ENCODE measurements at regions not wholly inside any gene's neighbourhood (a gene's known extent, or its start where the extent isn't known, plus 50 kb on each side); places are given as distances from the start of the nearest gene placed in this dataset.
"Not testable (repeated sequence)": the region's sequence is repeated elsewhere in the genome, so short reads cannot be mapped to it uniquely, and the experiment has no call there.

GRCh38 chr12:83619973-83620372 is 933.3 kb downstream of the TMTC2 start:
- Histone ChIP-seq H3K9me3 (ENCODE audit: control insufficient read depth, low read length) (no peaks in the 10 kb centered on the region), H3K36me3 (ENCODE audit: control insufficient read depth in 1 of 2, insufficient read depth in 2 of 2, low read length in 1 of 2) (no peaks in the 10 kb centered on the region), H3K27ac (ENCODE audit: low read depth in 1 of 2, low read length in 2 of 2) (no peak overlapping the region), H3K4me3 (ENCODE audit: low read length in 2 of 2) (no peak overlapping the region), H3K4me1 (ENCODE audit: control insufficient read depth in 1 of 2, insufficient read depth in 2 of 2, low read length in 2 of 2) (no peaks in the 10 kb centered on the region), H3K27me3 (ENCODE audit: control insufficient read depth in 1 of 2, insufficient read depth in 2 of 2, low read length in 1 of 2) (no peaks in the 10 kb centered on the region)
- no peak for DNase-seq
- intact Hi-C loops (cut with DNase I) = no loop called here
- ATAC-seq (ENCODE audit: low FRiP score) = no peak

- H3K4me3 ChIP-seq (ENCODE audit: low read length in 2 of 2) = no peak overlapping the region
- no peaks in the 10 kb centered on the region for H3K27me3 ChIP-seq (ENCODE audit: control insufficient read depth in 1 of 2, insufficient read depth in 2 of 2, low read length in 1 of 2)
- DNase-seq = no peak
- no peak overlapping the region for H3K27ac ChIP-seq (ENCODE audit: low read depth in 1 of 2, low read length in 2 of 2)
- no peaks in the 10 kb centered on the region for H3K36me3 ChIP-seq (ENCODE audit: control insufficient read depth in 1 of 2, insufficient read depth in 2 of 2, low read length in 1 of 2)
- 82 to 89% methylated on average over 1 of the region's 1 CpG for WGBS, 2 donors
- intact Hi-C loops (cut with DNase I) = no loop called here
- H3K4me1 ChIP-seq (ENCODE audit: control insufficient read depth in 1 of 2, insufficient read depth in 2 of 2, low read length in 2 of 2) = no peaks in the 10 kb centered on the region
- no peak for ATAC-seq (ENCODE audit: low FRiP score)
- H3K9me3 ChIP-seq (ENCODE audit: control insufficient read depth, low read length) = no peaks in the 10 kb centered on the region
Measured at GRCh38 chr12:83615152-83615551, 928.4 kb downstream of the TMTC2 start.

GRCh38 chr12:83613586-83614110 is 926.9 kb downstream of the TMTC2 start:
- no peak for ATAC-seq (ENCODE audit: low FRiP score)
- 29% methylated on average over 3 of the region's 3 CpGs for WGBS, 2 donors
- intact Hi-C loops (cut with DNase I) = no loop called here

DNA sequence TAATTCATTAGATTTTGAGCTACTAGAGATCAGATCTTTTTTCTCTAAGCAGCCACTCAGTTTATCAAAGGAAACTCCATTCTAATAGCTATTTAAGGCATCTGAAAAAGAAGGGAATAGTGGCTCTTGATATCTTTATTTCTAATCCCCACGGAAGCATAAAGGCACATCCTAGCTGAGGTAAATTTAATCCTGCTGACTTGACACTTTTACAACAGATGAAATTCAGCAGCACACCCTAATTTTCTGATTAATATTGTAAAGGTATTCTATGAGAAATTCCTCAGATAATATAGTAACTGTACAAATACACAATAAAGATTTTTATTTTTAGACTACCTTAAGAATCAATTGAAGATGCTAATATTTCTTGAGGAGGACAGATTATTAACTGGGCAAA is 916.4 kb downstream of the TMTC2 start:
- H3K27ac ChIP-seq (ENCODE audit: low read depth in 1 of 2, low read length in 2 of 2) = no peak overlapping the region
- DNase-seq = no peak
- intact Hi-C loops (cut with DNase I) = no loop called here
- WGBS, 2 donors = 52 to 62% methylated on average over 1 of the region's 1 CpG
- no peaks in the 10 kb centered on the region for H3K36me3 ChIP-seq (ENCODE audit: control insufficient read depth in 1 of 2, insufficient read depth in 2 of 2, low read length in 1 of 2)
- H3K9me3 ChIP-seq (ENCODE audit: control insufficient read depth, low read length) = peaks cover 2% of the 10 kb centered on the region
- no peak for ATAC-seq (ENCODE audit: low FRiP score)
- H3K27me3 ChIP-seq (ENCODE audit: control insufficient read depth in 1 of 2, insufficient read depth in 2 of 2, low read length in 1 of 2) = no peaks in the 10 kb centered on the region
- H3K4me1 ChIP-seq (ENCODE audit: control insufficient read depth in 1 of 2, insufficient read depth in 2 of 2, low read length in 2 of 2) = no peaks in the 10 kb centered on the region
- H3K4me3 ChIP-seq (ENCODE audit: low read length in 2 of 2) = no peak overlapping the region

More at GRCh38 chr12:83613586-83614110, 926.9 kb downstream of the TMTC2 start:
- Histone ChIP-seq H3K4me3 (ENCODE audit: low read length in 2 of 2) (no peak overlapping the region), H3K27ac (ENCODE audit: low read depth in 1 of 2, low read length in 2 of 2) (no peak overlapping the region), H3K9me3 (ENCODE audit: control insufficient read depth, low read length) (no peaks in the 10 kb centered on the region), H3K4me1 (ENCODE audit: control insufficient read depth in 1 of 2, insufficient read depth in 2 of 2, low read length in 2 of 2) (no peaks in the 10 kb centered on the region), H3K27me3 (ENCODE audit: control insufficient read depth in 1 of 2, insufficient read depth in 2 of 2, low read length in 1 of 2) (no peaks in the 10 kb centered on the region), H3K36me3 (ENCODE audit: control insufficient read depth in 1 of 2, insufficient read depth in 2 of 2, low read length in 1 of 2) (no peaks in the 10 kb centered on the region)
- no peak for DNase-seq

DNA sequence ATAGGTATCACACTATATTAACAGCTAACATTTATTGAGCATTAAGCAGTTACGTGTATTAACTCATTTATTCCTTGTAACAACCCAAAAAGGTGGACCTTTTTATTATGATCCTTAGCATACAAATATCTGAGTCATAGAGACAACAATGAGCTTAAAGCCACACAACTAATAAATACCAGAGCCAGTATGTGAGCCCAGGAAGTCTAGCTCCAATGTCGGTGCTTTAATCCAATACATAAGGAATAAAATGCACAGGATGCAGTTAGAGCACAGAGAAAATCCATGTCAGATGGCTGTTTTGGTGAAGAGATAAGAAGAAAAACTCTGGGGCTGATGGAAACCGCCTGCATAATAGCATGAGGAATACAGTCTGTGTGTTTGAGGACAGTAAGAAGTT is 888.6 kb downstream of the TMTC2 start:
- no peaks in the 10 kb centered on the region for H3K36me3 ChIP-seq (ENCODE audit: control insufficient read depth in 1 of 2, insufficient read depth in 2 of 2, low read length in 1 of 2)
- 79 to 87% methylated on average over 3 of the region's 3 CpGs for WGBS, 2 donors

GRCh38 chr12:83574142-83574541 is 887.4 kb downstream of the TMTC2 start:
- DNase-seq (no peak), ATAC-seq (ENCODE audit: low FRiP score) (no peak)
- 76 to 85% methylated on average over 2 of the region's 2 CpGs for WGBS, 2 donors
- peaks cover 1% of the 10 kb centered on the region for H3K9me3 ChIP-seq (ENCODE audit: control insufficient read depth, low read length)
- no peaks in the 10 kb centered on the region for H3K27me3 ChIP-seq (ENCODE audit: control insufficient read depth in 1 of 2, insufficient read depth in 2 of 2, low read length in 1 of 2)
- intact Hi-C loops (cut with DNase I) = no loop called here
- no peak overlapping the region for H3K4me3 ChIP-seq (ENCODE audit: low read length in 2 of 2)
- H3K4me1 ChIP-seq (ENCODE audit: control insufficient read depth in 1 of 2, insufficient read depth in 2 of 2, low read length in 2 of 2) = no peaks in the 10 kb centered on the region
- no peaks in the 10 kb centered on the region for H3K36me3 ChIP-seq (ENCODE audit: control insufficient read depth in 1 of 2, insufficient read depth in 2 of 2, low read length in 1 of 2)
- H3K27ac ChIP-seq (ENCODE audit: low read depth in 1 of 2, low read length in 2 of 2) = no peak overlapping the region

More for the DNA sequence above, 888.6 kb downstream of the TMTC2 start:
- no peak for ATAC-seq (ENCODE audit: low FRiP score)
- Histone ChIP-seq H3K27ac (ENCODE audit: low read depth in 1 of 2, low read length in 2 of 2) (no peak overlapping the region), H3K27me3 (ENCODE audit: control insufficient read depth in 1 of 2, insufficient read depth in 2 of 2, low read length in 1 of 2) (no peaks in the 10 kb centered on the region), H3K9me3 (ENCODE audit: control insufficient read depth, low read length) (peaks cover 1% of the 10 kb centered on the region), H3K4me1 (ENCODE audit: control insufficient read depth in 1 of 2, insufficient read depth in 2 of 2, low read length in 2 of 2) (no peaks in the 10 kb centered on the region), H3K4me3 (ENCODE audit: low read length in 2 of 2) (no peak overlapping the region)
- intact Hi-C loops (cut with DNase I) = no loop called here
- no peak for DNase-seq

DNA sequence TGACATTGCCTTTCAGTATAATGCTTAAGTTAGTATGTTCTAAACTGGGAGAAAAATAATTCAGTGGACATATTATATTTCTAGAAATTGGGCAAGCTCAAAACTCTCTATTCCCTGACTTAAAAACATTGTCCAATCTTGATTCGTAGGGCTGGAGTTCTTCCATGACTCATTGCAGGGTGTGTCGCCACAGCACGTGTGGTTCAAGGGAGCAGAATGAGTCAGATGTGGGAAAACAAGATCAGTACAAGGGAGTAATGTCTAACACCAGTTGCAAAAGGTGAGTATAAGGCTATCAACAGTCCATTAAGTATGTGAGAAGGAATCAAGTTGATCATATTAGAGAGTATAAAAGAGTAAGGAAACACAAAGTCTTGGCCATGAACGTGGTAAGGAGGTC is 887.0 kb downstream of the TMTC2 start:
- no peaks in the 10 kb centered on the region for H3K27me3 ChIP-seq (ENCODE audit: control insufficient read depth in 1 of 2, insufficient read depth in 2 of 2, low read length in 1 of 2)
- no peaks in the 10 kb centered on the region for H3K4me1 ChIP-seq (ENCODE audit: control insufficient read depth in 1 of 2, insufficient read depth in 2 of 2, low read length in 2 of 2)
- H3K9me3 ChIP-seq (ENCODE audit: control insufficient read depth, low read length) = peaks cover 1% of the 10 kb centered on the region
- WGBS, 2 donors = 46 to 47% methylated on average over 4 of the region's 4 CpGs
- H3K4me3 ChIP-seq (ENCODE audit: low read length in 2 of 2) = no peak overlapping the region
- intact Hi-C loops (cut with DNase I) = no loop called here
- ATAC-seq (ENCODE audit: low FRiP score) (no peak), DNase-seq (no peak)
- no peaks in the 10 kb centered on the region for H3K36me3 ChIP-seq (ENCODE audit: control insufficient read depth in 1 of 2, insufficient read depth in 2 of 2, low read length in 1 of 2)
- no peak overlapping the region for H3K27ac ChIP-seq (ENCODE audit: low read depth in 1 of 2, low read length in 2 of 2)

GRCh38 chr12:83559650-83560049 is 872.9 kb downstream of the TMTC2 start:
- Histone ChIP-seq H3K9me3 (ENCODE audit: control insufficient read depth, low read length) (no peaks in the 10 kb centered on the region), H3K36me3 (ENCODE audit: control insufficient read depth in 1 of 2, insufficient read depth in 2 of 2, low read length in 1 of 2) (no peaks in the 10 kb centered on the region), H3K4me1 (ENCODE audit: control insufficient read depth in 1 of 2, insufficient read depth in 2 of 2, low read length in 2 of 2) (no peaks in the 10 kb centered on the region), H3K27ac (ENCODE audit: low read depth in 1 of 2, low read length in 2 of 2) (no peak overlapping the region), H3K27me3 (ENCODE audit: control insufficient read depth in 1 of 2, insufficient read depth in 2 of 2, low read length in 1 of 2) (no peaks in the 10 kb centered on the region), H3K4me3 (ENCODE audit: low read length in 2 of 2) (no peak overlapping the region)
- ATAC-seq (ENCODE audit: low FRiP score) (no peak), DNase-seq (no peak)
- intact Hi-C loops (cut with DNase I) = no loop called here
- 69 to 83% methylated on average over 1 of the region's 1 CpG for WGBS, 2 donors

- 90% methylated on average over 7 of the region's 7 CpGs for WGBS, 2 donors
- H3K36me3 ChIP-seq (ENCODE audit: control insufficient read depth in 1 of 2, insufficient read depth in 2 of 2, low read length in 1 of 2); intact Hi-C loops (cut with DNase I); H3K4me3 ChIP-seq (ENCODE audit: low read length in 2 of 2); H3K27me3 ChIP-seq (ENCODE audit: control insufficient read depth in 1 of 2, insufficient read depth in 2 of 2, low read length in 1 of 2); H3K27ac ChIP-seq (ENCODE audit: low read depth in 1 of 2, low read length in 2 of 2); H3K9me3 ChIP-seq (ENCODE audit: control insufficient read depth, low read length); DNase-seq; H3K4me1 ChIP-seq (ENCODE audit: control insufficient read depth in 1 of 2, insufficient read depth in 2 of 2, low read length in 2 of 2); ATAC-seq (ENCODE audit: low FRiP score): not testable (repeated sequence)
Measured at GRCh38 chr12:83556040-83556439, 869.3 kb downstream of the TMTC2 start.
